ENCODE measurements at regions not wholly inside any gene's neighbourhood (a gene's known extent, or its start where the extent isn't known, plus 50 kb on each side); places are given as distances from the start of the nearest gene placed in this dataset.

GRCh38 chr15:77808581-77809177 is 176.0 kb upstream of the LINGO1 start:
- DNase-seq (ENCODE audit: low read depth in 1 of 2, low spot score in 2 of 2): no peak
- no peak overlapping the region for H4K8ac ChIP-seq (ENCODE audit: extremely low read depth, insufficient read depth, low read length)
- H2AFZ ChIP-seq (ENCODE audit: low read length): no peak overlapping the region
- 94% methylated on average over 8 of the region's 8 CpGs; no CpG with 5 or more reads in 1 of the 2 experiments for WGBS, 2 experiments (ENCODE audit: extremely low coverage in 1 of 2, insufficient coverage in 1 of 2, insufficient read length in 1 of 2, insufficient replicate concordance in 2 of 2, low coverage in 1 of 2, low lambda C conversion rate in 2 of 2, missing lambda C conversion rate in 1 of 2)
- H3K4ac ChIP-seq (replicated peaks; ENCODE audit: insufficient read length, low read depth, low read length): no peak overlapping the region
- H3K23me2 ChIP-seq (ENCODE audit: low read depth, low read length): peaks cover 3% of the 10 kb centered on the region; the same call in 1 of the 2 replicates
- no peak overlapping the region for H2BK120ac ChIP-seq (replicated peaks; ENCODE audit: low read depth, low read length)
- H3K4me1 ChIP-seq (replicated peaks in 1 of 4; ENCODE audit: control insufficient read depth in 3 of 4, insufficient read depth in 4 of 4, low read length in 3 of 4): peaks cover 0 to 22% (median 11%) of the 10 kb centered on the region in 4 experiments; a peak in 6 of 7 replicates
- no peak overlapping the region for H2BK12ac ChIP-seq (ENCODE audit: low read depth, low read length)
- no peak overlapping the region for H3K4me3 ChIP-seq (ENCODE audit: extremely low read depth in 1 of 4, insufficient read depth in 2 of 4, low read depth in 3 of 4, low read length in 4 of 4)
- no peaks in the 10 kb centered on the region for H3K79me2 ChIP-seq (ENCODE audit: control insufficient read depth in 1 of 2, insufficient read depth in 2 of 2, low read length in 2 of 2)
- no peak overlapping the region for H2BK20ac ChIP-seq (ENCODE audit: low read length)
- no peak for TF ChIP-seq BCL11A (IDR thresholded peaks at IDR 0.05; ENCODE audit: low read depth in 2 of 2, low read length in 2 of 2)
- TF ChIP-seq PHF8 (conservative IDR thresholded peaks at IDR 0.05; ENCODE audit: low read depth, low read length): no peak
- TF ChIP-seq TAF1 (IDR thresholded peaks at IDR 0.05; ENCODE audit: low read depth, low read length): no peak
- TF ChIP-seq SUZ12 (IDR thresholded peaks at IDR 0.05; ENCODE audit: low read length): no peak
- no peak for TF ChIP-seq CHD2 (IDR thresholded peaks at IDR 0.05; ENCODE audit: low read length)
- no peak for TF ChIP-seq MAFK (IDR thresholded peaks at IDR 0.05; ENCODE audit: low read depth, low read length)
- FAIRE-seq: no peak
- no peak overlapping the region for H3K9ac ChIP-seq (replicated peaks in 1 of 4; ENCODE audit: extremely low read depth in 1 of 4, low read depth in 3 of 4, low read length in 3 of 4)
- H3K56ac ChIP-seq (replicated peaks; ENCODE audit: insufficient read length, low read depth, low read length): no peak overlapping the region
- H3K79me1 ChIP-seq (ENCODE audit: low read depth, low read length): no peaks in the 10 kb centered on the region
- no peak overlapping the region for H2BK15ac ChIP-seq (ENCODE audit: low read length)
- no peak overlapping the region for H4K91ac ChIP-seq (replicated peaks; ENCODE audit: insufficient read length, low read length)
- no peak overlapping the region for H4K5ac ChIP-seq (ENCODE audit: insufficient read length, low read depth, low read length)
- peaks cover 0 to 2% of the 10 kb centered on the region in 2 experiments for H4K20me1 ChIP-seq (replicated peaks in 1 of 2; ENCODE audit: control insufficient read depth in 1 of 2, insufficient read depth in 2 of 2, low read length in 2 of 2)
- H3K23ac ChIP-seq (ENCODE audit: insufficient read length): no peak overlapping the region
- H2AK5ac ChIP-seq (ENCODE audit: low read depth, low read length): no peak overlapping the region
- no peak overlapping the region for H3K14ac ChIP-seq (ENCODE audit: insufficient read length)
- no peaks in the 10 kb centered on the region for H3K36me3 ChIP-seq (ENCODE audit: control insufficient read depth in 2 of 4, insufficient read depth in 4 of 4, low read length in 3 of 4)
- H3K9me3 ChIP-seq (ENCODE audit: insufficient read depth in 2 of 2, low read depth in 1 of 2, low read length in 1 of 2): no peaks in the 10 kb centered on the region
- no peak overlapping the region for H2BK5ac ChIP-seq (ENCODE audit: low read depth, low read length)
- POLR2A ChIA-PET (ENCODE audit: partially characterized antibody): interaction anchor here (1.5 kb wide), 1 partner anchor 15 kb away, joined by 5 read pairs; no protein-coding TSS in a partner anchor
- no peak overlapping the region for H3K18ac ChIP-seq (ENCODE audit: extremely low read depth, low read length)
- H3K27me3 ChIP-seq (replicated peaks in 1 of 4; ENCODE audit: control insufficient read depth in 3 of 4, extremely low read depth in 1 of 4, insufficient read depth in 3 of 4, low read length in 3 of 4): no peaks in the 10 kb centered on the region
- H3K4me2 ChIP-seq (ENCODE audit: insufficient read depth in 1 of 2, low read depth in 2 of 2, low read length in 2 of 2): no peak overlapping the region
- CTCF ChIA-PET (ENCODE audit: partially characterized antibody): interaction anchor here (1.0 to 3.7 kb wide), 4 partner anchors 9 to 175 kb away, joined by 3 to 19 read pairs (median 4); no protein-coding TSS in a partner anchor
- no peak overlapping the region for H3K27ac ChIP-seq (ENCODE audit: low read depth, low read length)

Measured in H1 (cell line).